CD4-positive, alpha-beta memory T cell (primary cell): ENCODE measurements at regions not wholly inside any gene's neighbourhood (a gene's known extent, or its start where the extent isn't known, plus 50 kb on each side); places are given as distances from the start of the nearest gene placed in this dataset.
"Not testable (repeated sequence)": the region's sequence is repeated elsewhere in the genome, so short reads cannot be mapped to it uniquely, and the experiment has no call there.

Source experiments
- CTCF ChIA-PET: fragments of 350-600 bp; sonication (Branson Sonifier 250); formaldehyde crosslinking; loops from one replicate; lab custom pipeline; 2021; ENCODE audit warnings: inconsistent platforms; ENCODE audit not compliant: partially characterized antibody; lab: Charles Lee
- POLR2A ChIA-PET: fragments of 350-600 bp; sonication (Branson Sonifier 250); formaldehyde crosslinking; loops from one replicate; lab custom pipeline; 2021; ENCODE audit not compliant: partially characterized antibody; lab: Charles Lee
- DNase-seq, 5 donors: peaks; one replicate each; pipeline versions ENCODE4 v3.0.0 to v3.0.0-alpha.2; 2020 to 2022; ENCODE audit warnings: mixed read lengths in 1 of 5
- H3K27ac ChIP-seq: one replicate; pipeline ENCODE4 v1.7.0; 2013; ENCODE audit warnings: low read depth, low read length
- H3K27me3 ChIP-seq: 2 replicates; pipeline ENCODE4 v1.7.0; 2013; ENCODE audit warnings: mild to moderate bottlenecking, low read length, moderate library complexity; ENCODE audit not compliant: insufficient read depth
- H3K36me3 ChIP-seq: 2 replicates; pipeline ENCODE4 v1.7.0; 2013; ENCODE audit warnings: mild to moderate bottlenecking, low read length, moderate library complexity; ENCODE audit not compliant: insufficient read depth
- H3K4me1 ChIP-seq: 2 replicates; pipeline ENCODE4 v1.7.0; 2013; ENCODE audit warnings: mild to moderate bottlenecking, low read length, moderate library complexity; ENCODE audit not compliant: insufficient read depth
- H3K4me3 ChIP-seq, 2 donors: one replicate each; pipeline ENCODE4 v1.7.0; 2013; ENCODE audit warnings: low read length in 2 of 2, mild to moderate bottlenecking in 1 of 2
- H3K9me3 ChIP-seq, 2 donors: one replicate each; pipeline ENCODE4 v1.7.0; 2013; ENCODE audit warnings: low read length in 2 of 2, control low read depth in 1 of 2; ENCODE audit not compliant: control insufficient read depth in 1 of 2
- H3K27ac Mint-ChIP-seq, 7 donors: one replicate each; pipeline ENCODE4 v1.8.0; 2020 to 2021; ENCODE audit warnings: mixed read lengths in 7 of 7, mild to moderate bottlenecking in 6 of 7, inconsistent platforms in 3 of 7, moderate library complexity in 3 of 7
- H3K27me3 Mint-ChIP-seq, 2 donors: one replicate each; pipeline ENCODE4 v1.8.0; 2020 to 2021; ENCODE audit warnings: mixed read lengths in 2 of 2
- H3K36me3 Mint-ChIP-seq, 2 donors: one replicate each; pipeline ENCODE4 v1.8.0; 2020 to 2021; ENCODE audit warnings: mixed read lengths in 2 of 2, inconsistent platforms in 1 of 2, mild to moderate bottlenecking in 1 of 2
- H3K4me1 Mint-ChIP-seq, 4 donors: one replicate each; pipeline ENCODE4 v1.8.0; 2020 to 2021; ENCODE audit warnings: mixed read lengths in 4 of 4, mild to moderate bottlenecking in 1 of 4
- H3K4me3 Mint-ChIP-seq, 8 donors: one replicate each; pipeline ENCODE4 v1.8.0; 2020 to 2021; ENCODE audit warnings: mixed read lengths in 8 of 8, mild to moderate bottlenecking in 7 of 8, moderate library complexity in 6 of 8, inconsistent platforms in 3 of 8
- H3K9me3 Mint-ChIP-seq, 8 donors: one replicate each; pipeline ENCODE4 v1.8.0; 2020 to 2021; ENCODE audit warnings: mixed read lengths in 8 of 8, mild to moderate bottlenecking in 5 of 8, inconsistent platforms in 3 of 8, moderate library complexity in 1 of 8
- intact Hi-C: fragments of 100-400 bp; cut with micrococcal nuclease; formaldehyde crosslinking; loops from one replicate; pipeline ENCODE4 v1.15.1; 2023

GRCh38 chr5:169531631-169532030, 51.9 kb upstream of the SPDL1 start:
- POLR2A ChIA-PET: no interaction called here
- H3K4me3 ChIP-seq: no peak overlapping the region
- intact Hi-C loops: no loop called here
- Mint-ChIP-seq H3K9me3 (peaks cover 0 to 3% (median 0%) of the 10 kb centered on the region in 8 donors), H3K27me3 (peaks cover 21 to 22% of the 10 kb centered on the region in 2 donors), H3K36me3 (no peaks in the 10 kb centered on the region), H3K27ac (no peak overlapping the region), H3K4me3 (no peak overlapping the region), H3K4me1 (no peaks in the 10 kb centered on the region)
- no peaks in the 10 kb centered on the region for H3K27me3 ChIP-seq
- no peak overlapping the region for H3K27ac ChIP-seq
- CTCF ChIA-PET: no interaction called here
- H3K4me1 ChIP-seq: no peaks in the 10 kb centered on the region
- no peaks in the 10 kb centered on the region for H3K36me3 ChIP-seq
- no peak for DNase-seq
- no peaks in the 10 kb centered on the region for H3K9me3 ChIP-seq

GRCh38 chr5:169527863-169528262, 55.7 kb upstream of the SPDL1 start:
- intact Hi-C loops: no loop called here
- Mint-ChIP-seq H3K27me3 (peaks cover 35% of the 10 kb centered on the region in 2 donors), H3K4me1 (no peaks in the 10 kb centered on the region), H3K4me3 (no peak overlapping the region), H3K27ac (no peak overlapping the region), H3K9me3 (peaks cover 0 to 3% (median 0%) of the 10 kb centered on the region in 8 donors), H3K36me3 (no peaks in the 10 kb centered on the region)
- no peaks in the 10 kb centered on the region for H3K36me3 ChIP-seq
- ChIA-PET POLR2A (no interaction called here), CTCF (no interaction called here)
- no peak for DNase-seq
- H3K4me3 ChIP-seq: no peak overlapping the region
- no peak overlapping the region for H3K27ac ChIP-seq
- no peaks in the 10 kb centered on the region for H3K4me1 ChIP-seq
- no peaks in the 10 kb centered on the region for H3K27me3 ChIP-seq
- H3K9me3 ChIP-seq: no peaks in the 10 kb centered on the region

GRCh38 chr5:169527066-169527465, 56.5 kb upstream of the SPDL1 start:
- H3K36me3 Mint-ChIP-seq: no peaks in the 10 kb centered on the region
- Histone ChIP-seq H3K27ac (no peak overlapping the region), H3K27me3 (no peaks in the 10 kb centered on the region), H3K4me1 (no peaks in the 10 kb centered on the region), H3K4me3 (no peak overlapping the region), H3K36me3 (no peaks in the 10 kb centered on the region), H3K9me3 (no peaks in the 10 kb centered on the region)
- H3K27me3 Mint-ChIP-seq: peaks cover 35 to 37% of the 10 kb centered on the region in 2 donors
- H3K4me1 Mint-ChIP-seq: no peaks in the 10 kb centered on the region
- peaks cover 0 to 3% (median 0%) of the 10 kb centered on the region in 8 donors for H3K9me3 Mint-ChIP-seq
- H3K4me3 Mint-ChIP-seq: no peak overlapping the region
- no peak for DNase-seq
- ChIA-PET POLR2A (no interaction called here), CTCF (no interaction called here)
- intact Hi-C loops: no loop called here
- no peak overlapping the region for H3K27ac Mint-ChIP-seq

- H3K4me1 Mint-ChIP-seq: no peaks in the 10 kb centered on the region
- H3K36me3 Mint-ChIP-seq: no peaks in the 10 kb centered on the region
- H3K9me3 Mint-ChIP-seq: peaks cover 0 to 18% (median 9%) of the 10 kb centered on the region in 8 donors
- H3K4me3 Mint-ChIP-seq: no peak overlapping the region
- intact Hi-C loops: no loop called here
- no peak for DNase-seq
- H3K27ac ChIP-seq: no peak overlapping the region
- ChIA-PET CTCF (no interaction called here), POLR2A (no interaction called here)
- H3K9me3 ChIP-seq: no peaks in the 10 kb centered on the region
- no peaks in the 10 kb centered on the region for H3K36me3 ChIP-seq
- H3K27ac Mint-ChIP-seq: peak overlapping the region in 1 of 7 donors; percentile 54
- no peak overlapping the region for H3K4me3 ChIP-seq
- H3K27me3 Mint-ChIP-seq: peaks cover 26 to 33% of the 10 kb centered on the region in 2 donors
- no peaks in the 10 kb centered on the region for H3K4me1 ChIP-seq
- no peaks in the 10 kb centered on the region for H3K27me3 ChIP-seq
These were observed 60.7 kb upstream of the SPDL1 start for GRCh38 chr5:169522851-169523250.

GRCh38 chr5:169521366-169521983, 62.1 kb upstream of the SPDL1 start:
- no peak overlapping the region for H3K4me3 Mint-ChIP-seq
- H3K9me3 Mint-ChIP-seq: peaks cover 0 to 19% (median 15%) of the 10 kb centered on the region in 8 donors
- no peaks in the 10 kb centered on the region for H3K27me3 ChIP-seq
- CTCF ChIA-PET: no interaction called here
- no peaks in the 10 kb centered on the region for H3K36me3 ChIP-seq
- intact Hi-C loops: no loop called here
- no peak overlapping the region for H3K4me3 ChIP-seq
- no peaks in the 10 kb centered on the region for H3K36me3 Mint-ChIP-seq
- DNase-seq: no peak
- no peak overlapping the region for H3K27ac ChIP-seq
- POLR2A ChIA-PET: no interaction called here
- no peak overlapping the region for H3K27ac Mint-ChIP-seq
- no peaks in the 10 kb centered on the region for H3K4me1 ChIP-seq
- no peaks in the 10 kb centered on the region for H3K9me3 ChIP-seq
- H3K4me1 Mint-ChIP-seq: no peaks in the 10 kb centered on the region
- H3K27me3 Mint-ChIP-seq: peaks cover 26 to 28% of the 10 kb centered on the region in 2 donors

- ChIA-PET CTCF (no interaction called here), POLR2A (no interaction called here)
- DNase-seq: no peak
- Histone ChIP-seq H3K36me3 (no peaks in the 10 kb centered on the region), H3K4me1 (no peaks in the 10 kb centered on the region), H3K9me3 (no peaks in the 10 kb centered on the region), H3K4me3 (no peak overlapping the region), H3K27me3 (no peaks in the 10 kb centered on the region), H3K27ac (no peak overlapping the region)
- peaks cover 0 to 19% (median 16%) of the 10 kb centered on the region in 8 donors for H3K9me3 Mint-ChIP-seq
- intact Hi-C loops: no loop called here
- H3K27me3 Mint-ChIP-seq: peaks cover 21 to 24% of the 10 kb centered on the region in 2 donors
- no peaks in the 10 kb centered on the region for H3K4me1 Mint-ChIP-seq
- H3K36me3 Mint-ChIP-seq: no peaks in the 10 kb centered on the region
- no peak overlapping the region for H3K27ac Mint-ChIP-seq
- no peak overlapping the region for H3K4me3 Mint-ChIP-seq
These were observed 64.2 kb upstream of the SPDL1 start for GRCh38 chr5:169519358-169519757.

- peaks cover 18 to 20% of the 10 kb centered on the region in 2 donors for H3K27me3 Mint-ChIP-seq
- DNase-seq, H3K27ac Mint-ChIP-seq, H3K27me3 ChIP-seq, H3K36me3 Mint-ChIP-seq, H3K9me3 ChIP-seq, POLR2A ChIA-PET, H3K4me1 ChIP-seq, H3K27ac ChIP-seq, H3K4me3 ChIP-seq, H3K4me3 Mint-ChIP-seq, intact Hi-C loops, CTCF ChIA-PET, H3K4me1 Mint-ChIP-seq, H3K36me3 ChIP-seq: not testable (repeated sequence)
- H3K9me3 Mint-ChIP-seq: peaks cover 0 to 19% (median 16%) of the 10 kb centered on the region in 8 donors
These were observed 64.8 kb upstream of the SPDL1 start for GRCh38 chr5:169518779-169519178.
